ENCODE measurements at regions not wholly inside any gene's neighbourhood (a gene's known extent, or its start where the extent isn't known, plus 50 kb on each side); places are given as distances from the start of the nearest gene placed in this dataset.
"Not testable (repeated sequence)": the region's sequence is repeated elsewhere in the genome, so short reads cannot be mapped to it uniquely, and the experiment has no call there.

DNA sequence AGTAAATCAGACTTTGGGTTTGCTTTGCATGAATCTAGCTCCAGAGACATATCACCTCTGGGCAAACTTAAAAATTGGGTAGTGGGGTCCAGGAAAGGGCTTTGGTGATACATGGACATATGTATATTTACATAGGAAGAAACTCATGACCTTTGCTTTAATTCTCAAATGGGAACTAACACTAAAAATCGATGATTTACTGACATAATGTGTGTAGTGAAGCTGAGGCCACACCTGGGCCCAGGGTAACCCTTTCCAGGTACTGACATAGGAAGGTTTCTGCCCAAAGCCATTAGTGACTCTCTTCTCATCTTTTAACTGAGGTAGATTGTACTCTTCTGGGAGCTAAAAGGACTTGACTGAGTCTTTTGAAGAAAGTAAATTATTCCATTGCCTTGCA, 411.2 kb upstream of the TBL1XR1 start:
- DNase-seq = no peak

DNA sequence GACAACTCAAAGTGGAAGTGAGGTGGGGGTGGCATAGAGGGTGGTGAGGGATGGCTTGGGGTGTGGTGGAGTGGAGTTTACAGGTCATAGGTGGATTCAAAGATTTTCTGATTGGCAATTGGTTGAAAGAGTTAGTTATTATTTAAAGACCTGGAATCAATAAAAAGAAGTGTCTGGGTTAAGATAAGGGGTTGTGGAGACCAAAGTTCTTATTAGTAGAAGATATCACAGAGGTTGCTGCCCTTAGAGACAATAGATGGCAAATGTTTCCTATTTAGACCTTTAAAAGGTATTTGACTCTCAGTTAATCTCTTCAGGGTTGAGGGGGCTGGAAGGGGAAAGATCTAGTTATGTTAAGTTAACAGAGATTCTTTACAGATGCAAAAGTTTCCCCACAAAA, 412.3 kb upstream of the TBL1XR1 start:
- DNase-seq = no peak

DNA sequence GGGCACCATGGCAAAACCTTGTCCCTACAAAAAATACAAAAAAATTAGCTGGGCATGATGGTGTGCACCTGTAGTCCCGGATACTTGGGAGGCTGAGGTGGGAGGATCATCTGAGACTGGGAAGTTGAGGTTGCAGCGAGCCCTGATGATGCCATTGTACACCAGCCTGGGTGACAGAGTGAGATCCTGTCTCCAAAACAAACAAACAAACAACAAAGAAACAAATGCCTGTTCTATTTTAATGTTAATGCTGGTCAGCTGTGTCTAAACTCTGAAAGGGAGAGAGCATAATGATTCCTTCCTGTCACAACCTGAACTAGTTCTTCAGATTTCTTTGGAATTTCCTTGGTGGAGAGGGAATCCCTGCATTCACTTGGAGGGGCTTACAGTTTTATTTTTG, 413.0 kb upstream of the TBL1XR1 start:
- DNase-seq = no peak

DNA sequence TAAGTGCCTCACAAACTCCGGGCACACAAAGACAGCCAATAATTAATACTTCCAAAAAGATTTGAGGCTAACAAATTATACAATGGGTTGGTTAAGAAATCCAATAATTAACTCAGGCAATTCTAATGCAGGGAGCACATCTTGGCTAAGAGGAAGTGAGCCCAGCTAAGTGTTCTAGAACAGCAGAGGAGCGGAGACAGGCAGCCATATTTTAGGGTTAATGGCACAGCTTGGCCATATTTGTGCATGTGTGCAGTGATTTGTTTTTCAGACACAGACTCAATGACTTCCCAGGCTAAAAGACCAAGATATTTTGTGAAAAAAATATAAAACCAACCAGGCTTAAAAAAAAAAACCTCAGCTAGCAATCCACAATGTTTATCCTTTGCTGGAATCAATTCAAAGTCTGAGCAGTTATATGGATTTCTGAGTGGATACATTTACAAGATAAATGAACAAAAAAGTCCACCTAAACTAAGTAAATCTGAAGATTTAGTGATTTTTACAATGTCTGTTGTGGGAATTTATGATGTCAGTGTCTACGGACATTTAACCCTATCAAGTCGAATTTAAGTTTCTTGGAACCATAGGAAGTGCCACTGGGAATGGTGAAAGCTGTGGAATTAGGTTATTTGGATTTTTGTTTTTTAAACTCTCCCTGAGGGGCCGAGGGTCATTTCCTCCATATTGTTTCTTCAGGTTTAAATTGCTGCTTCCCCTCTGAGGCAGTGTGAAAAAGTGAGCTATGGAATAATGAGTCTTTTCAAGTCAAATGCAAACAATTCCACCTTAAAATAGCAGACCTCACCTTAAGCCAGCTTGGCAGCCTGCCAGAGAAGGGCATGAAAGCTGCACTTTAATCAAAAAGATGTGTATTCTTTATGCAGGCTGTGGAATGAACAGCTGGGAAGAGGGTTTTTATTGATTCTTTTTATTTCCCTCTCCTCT, 413.7 kb upstream of the TBL1XR1 start:
- no peak for DNase-seq

DNA sequence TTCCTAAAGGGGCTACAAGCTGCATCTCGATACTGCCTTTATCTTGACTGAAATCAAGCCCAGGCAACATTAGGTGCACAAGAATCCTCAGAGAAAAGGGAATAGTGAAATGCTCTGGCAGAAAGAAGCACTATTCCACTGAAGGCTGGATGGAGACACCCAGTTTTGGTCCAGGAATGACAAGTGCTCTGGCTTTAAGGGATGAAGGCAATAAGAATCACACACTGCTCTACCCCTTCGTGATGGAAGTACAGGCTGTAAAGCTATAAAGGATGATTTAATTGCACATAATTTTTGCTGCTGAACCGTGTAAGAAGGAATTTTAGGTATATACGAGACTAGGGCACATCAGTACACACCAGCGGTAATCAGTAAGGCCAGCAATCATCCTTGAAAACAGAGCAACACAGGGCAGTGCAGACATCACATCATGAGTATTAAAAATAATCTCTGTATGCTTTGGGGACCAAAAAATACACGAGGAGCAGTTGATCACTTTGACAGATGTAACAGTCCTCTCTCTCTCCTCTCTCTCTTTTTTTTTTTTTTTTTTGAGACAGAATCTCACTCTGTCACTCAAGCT, 414.6 kb upstream of the TBL1XR1 start:
- no peak for DNase-seq

DNA sequence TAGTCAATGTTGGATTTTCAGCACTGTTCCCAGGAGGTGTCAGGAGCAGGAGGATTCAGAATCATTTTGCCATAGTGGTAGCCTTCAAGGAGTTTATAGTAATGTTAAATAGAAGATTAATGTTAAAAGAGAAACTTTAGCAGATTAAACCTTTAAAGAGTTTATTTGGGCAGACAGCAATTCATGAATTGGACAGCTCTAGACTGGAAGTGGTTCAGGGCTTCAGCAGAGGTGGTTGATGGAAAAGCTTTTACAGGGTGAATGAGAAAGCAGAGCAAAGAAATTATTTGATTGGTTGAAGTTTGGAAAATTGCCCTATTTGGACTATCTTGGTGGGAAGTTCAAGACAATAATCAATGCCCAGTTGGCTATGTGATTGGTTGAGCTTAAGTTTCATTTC, 416.6 kb upstream of the TBL1XR1 start:
- DNase-seq = no peak

DNA sequence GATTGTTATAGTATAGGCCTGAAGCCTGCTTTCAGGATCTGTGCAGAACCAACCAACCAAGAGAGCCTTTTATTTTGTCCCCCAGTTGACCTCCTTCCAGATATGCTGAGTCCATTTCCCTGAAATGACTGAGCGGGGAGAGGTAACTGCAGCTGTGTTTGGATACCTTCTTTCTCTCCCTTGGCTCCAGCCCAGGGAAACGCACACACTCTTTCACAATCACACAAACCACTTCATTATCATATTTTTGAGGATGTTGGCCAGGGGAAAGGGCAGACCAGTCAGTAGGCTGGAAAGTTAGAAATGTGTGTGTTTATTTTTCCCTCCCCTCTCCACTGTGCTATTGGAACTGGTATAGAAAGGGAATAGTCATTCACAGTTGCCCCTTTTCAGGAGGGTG, 417.7 kb upstream of the TBL1XR1 start:
- DNase-seq = no peak

DNA sequence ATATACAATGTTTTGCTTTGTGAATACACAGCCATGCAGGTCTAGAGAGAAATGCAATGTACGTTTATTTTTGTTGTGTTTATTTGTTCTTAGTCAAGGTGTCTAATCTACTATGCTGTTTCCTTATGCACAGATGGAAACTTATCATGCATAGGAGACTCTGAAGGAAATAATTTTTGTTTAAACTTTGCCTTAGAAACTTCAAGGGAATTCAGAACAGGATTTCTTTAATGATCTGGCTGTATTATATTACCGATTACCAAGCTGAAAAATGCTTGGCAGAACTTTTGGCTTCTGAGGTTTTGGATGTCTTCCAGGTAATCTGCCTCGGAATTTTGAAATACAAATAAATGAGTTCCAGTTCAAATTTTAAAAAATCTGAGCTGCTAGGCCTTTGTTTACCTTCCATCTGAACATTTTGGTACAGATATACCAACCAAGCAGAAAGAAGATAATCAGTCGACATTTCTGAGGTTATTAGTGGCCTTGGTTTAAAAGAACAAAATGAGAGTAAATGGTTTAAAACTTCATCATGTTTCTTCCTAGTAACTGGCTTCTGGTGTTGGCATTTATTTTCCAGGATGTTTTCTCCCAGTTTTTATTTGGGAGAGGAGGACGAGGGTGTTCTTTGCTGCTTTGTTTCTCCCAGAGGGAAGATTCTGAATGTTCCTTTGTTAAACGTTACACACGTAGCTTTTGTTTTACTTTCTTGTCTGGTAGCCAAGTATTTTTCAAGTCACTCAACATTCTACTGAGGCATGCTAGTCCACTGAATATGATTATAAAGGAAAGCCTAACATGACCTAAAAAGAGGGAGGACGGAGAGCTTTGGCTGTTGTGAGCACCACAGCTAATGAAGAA, 421.8 kb upstream of the TBL1XR1 start:
- DNase-seq = no peak

DNA sequence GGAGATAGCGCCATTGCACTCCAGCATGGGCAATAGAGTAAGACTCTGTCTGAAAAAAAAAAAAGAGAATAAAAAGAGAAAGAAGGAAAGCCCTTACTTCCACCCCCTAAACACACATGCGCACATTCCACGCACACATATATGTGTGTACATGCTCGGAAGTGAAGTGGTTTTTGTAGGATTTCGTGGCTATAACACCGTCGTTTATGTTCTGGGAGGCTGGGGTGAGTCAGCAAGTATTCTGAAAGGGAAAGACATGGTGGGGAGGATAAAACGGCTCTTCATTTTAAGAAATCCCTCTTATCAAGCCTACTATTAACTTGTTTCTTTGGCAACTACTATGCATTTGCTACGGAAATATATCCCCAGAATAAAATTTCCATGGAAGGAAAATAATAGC, 422.8 kb upstream of the TBL1XR1 start:
- no peak for DNase-seq

DNA sequence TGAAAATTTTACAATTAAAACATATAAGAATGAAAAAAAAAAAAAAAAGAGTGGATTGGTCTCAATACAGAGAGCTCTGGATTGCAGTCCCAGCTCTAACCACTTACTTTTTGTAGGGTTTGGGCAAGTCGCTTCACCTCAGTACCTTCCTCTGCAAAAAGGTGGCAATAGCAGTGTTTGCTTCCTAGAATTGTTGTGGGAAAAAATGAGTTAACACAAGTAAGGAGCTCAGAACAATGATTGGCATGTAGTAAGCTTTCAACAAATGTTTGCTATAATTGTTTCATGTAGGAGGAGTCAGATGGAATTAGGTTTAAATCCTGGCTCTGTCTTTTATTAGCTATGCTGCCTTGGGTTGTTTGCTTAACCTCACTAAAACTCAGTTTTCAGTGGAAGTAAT, 425.2 kb upstream of the TBL1XR1 start:
- DNase-seq = no peak

DNA sequence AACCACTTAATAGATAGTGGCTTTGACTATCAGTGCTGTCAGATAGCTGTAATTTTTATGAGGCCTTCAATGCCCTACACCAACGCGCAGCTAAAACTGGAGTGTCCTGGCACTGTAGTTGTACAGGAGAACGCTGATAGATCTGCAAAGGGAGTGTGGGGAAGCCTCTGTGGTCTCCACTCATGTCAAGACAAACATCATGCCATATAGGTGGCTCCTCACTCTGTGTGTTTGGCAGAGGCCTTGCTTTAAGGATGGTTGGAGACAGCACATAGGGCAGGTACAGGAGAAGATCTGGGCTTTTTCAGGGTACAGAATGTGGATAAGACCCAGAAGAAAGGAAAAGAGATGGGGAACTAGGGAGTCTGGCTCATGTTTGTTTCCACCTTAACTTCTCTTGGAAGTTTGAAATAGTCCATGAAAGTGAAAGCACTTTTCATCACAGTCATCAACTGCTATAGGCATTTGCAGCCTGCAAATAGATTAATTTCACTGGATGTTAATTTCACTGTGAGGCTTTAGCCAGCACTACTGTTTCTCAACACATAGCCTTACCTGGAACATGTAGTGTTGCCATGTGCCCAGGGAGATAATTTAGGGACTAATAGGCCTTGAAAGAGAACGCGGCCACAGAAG, 425.8 kb upstream of the TBL1XR1 start:
- DNase-seq = no peak

DNA sequence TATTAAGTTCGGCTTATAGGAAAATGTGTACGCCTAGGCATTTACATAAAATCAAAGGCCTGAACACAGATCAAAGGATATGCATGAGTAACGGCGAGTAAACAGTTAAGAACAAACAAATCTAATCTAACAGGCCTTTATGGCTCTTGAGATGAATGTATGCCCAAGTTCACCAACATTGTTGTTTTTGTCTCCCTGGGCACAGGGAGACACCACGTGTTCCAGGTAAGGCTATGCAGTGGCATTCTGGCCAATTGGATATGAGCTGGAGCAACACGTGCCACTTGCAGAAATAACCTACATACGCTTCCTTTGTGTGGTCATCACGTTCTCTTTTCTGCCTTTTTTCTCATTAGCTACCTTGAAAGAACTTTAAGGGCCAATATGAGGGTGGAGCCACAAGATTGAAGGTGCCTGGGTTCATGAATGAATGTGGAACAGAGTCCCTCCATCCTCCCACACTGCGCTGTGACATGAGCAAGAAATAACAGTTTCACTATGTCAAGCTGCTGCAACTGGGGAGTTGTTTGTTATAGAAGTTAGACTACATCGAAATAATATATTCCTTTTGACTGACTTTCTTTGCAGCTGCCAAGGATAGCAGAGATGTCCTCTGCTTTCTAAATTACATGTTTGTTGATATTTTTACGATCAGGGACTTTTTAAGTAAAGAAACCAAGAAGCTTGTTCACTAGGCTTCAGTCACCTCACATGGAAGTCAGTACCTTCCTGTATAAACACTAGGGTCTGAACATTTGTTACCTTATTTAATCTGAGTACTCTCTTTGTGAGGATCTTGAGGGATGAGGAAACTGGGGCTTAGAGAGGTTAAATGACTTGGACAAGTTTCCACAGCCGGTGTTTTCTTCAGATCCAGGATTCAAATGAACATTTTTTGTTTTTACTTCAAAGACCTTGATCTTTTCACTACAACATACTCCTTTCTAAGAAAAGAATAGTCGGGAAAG, 427.5 kb upstream of the TBL1XR1 start:
- no peak for DNase-seq

DNA sequence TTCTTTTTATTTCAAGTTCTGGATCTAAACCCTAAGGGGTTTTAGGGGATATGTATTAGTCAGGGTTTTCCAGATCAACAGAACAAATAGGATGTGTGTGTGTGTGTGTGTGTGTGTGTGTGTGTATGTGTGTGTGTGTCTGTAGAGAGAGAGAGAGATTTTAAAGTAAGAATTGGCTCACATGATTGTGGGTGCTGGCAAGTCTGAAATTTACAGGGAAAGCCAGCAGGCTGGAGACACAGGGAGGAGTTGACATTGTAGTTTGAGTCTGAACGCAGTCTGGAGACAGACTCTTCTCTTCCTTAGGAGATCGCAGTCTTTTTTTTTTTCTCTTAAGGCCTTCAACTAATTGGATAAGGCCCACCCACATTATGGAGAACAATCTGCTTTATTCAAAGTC, 428.8 kb upstream of the TBL1XR1 start:
- no peak for DNase-seq

DNA sequence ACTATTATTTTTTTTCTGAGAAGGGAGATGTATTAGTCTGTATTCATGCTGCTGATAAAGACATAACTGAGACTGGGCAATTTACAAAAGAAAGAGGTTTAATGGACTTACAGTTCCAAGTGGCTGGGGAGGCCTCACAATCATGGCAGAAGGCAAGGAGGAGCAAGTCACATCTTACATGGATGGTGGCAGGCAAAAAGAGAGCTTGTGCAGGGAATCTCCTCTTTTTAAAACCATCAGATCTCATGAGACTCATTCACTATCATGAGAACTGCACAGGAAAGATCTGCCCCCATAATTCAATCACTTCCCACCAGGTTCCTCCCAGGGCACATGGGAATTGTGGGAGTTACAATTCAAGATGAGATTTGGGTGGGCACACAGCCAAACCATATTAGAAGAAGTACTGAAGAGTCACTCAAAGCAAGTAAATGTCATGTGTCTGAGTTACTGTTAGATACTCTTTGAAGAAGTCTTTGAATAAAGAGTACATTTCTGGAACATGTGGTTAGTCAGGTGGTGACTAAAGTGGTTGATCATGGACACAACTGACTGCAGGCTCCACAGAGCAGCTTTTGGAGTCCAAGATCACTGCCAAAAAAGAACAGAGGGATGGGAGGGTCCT, 430.9 kb upstream of the TBL1XR1 start:
- not testable (repeated sequence) for DNase-seq

DNA sequence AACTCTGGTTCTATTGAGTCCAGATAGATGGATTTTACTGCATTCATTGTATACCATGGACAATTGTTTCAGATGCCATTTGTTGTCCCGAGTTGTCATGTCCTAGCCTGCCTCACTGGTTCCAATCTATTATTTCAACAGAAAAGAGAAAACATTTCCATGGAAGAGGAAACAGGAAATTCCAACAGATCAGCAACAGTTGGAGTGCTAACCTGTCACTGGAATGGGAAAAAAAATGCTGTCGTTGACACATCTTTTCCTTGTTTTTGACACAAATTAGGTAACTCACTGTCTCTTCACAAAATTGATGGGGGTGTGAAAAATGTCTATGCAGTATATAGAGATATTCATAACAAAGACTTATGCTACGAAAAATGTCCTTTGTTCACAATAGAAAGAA, 432.0 kb upstream of the TBL1XR1 start:
- DNase-seq = no peak

DNA sequence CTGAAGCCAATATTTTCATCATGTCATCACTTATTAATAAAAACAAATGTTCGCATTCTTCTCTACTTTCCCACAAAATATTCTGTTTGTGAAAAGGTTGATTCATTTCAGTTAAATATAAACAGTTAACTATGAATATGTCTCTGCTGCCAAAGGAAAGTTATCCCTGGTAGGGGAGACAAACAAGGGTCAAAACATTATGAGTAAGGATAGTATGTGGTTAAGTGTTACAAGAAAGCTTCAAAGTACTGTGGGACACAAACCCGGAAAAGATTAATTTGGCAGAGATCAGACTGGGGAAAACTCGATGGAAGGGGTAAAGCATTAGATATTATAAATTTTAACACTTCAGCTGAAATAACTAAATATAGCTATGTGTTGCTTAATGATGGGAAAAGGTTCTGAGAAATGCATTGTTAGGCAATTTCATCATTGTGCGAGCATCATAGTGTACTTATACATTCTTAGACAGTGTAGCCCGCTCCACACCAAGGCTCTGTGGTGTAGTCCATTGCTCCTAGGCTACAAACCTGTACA, 436.5 kb upstream of the TBL1XR1 start:
- no peak for DNase-seq

DNA sequence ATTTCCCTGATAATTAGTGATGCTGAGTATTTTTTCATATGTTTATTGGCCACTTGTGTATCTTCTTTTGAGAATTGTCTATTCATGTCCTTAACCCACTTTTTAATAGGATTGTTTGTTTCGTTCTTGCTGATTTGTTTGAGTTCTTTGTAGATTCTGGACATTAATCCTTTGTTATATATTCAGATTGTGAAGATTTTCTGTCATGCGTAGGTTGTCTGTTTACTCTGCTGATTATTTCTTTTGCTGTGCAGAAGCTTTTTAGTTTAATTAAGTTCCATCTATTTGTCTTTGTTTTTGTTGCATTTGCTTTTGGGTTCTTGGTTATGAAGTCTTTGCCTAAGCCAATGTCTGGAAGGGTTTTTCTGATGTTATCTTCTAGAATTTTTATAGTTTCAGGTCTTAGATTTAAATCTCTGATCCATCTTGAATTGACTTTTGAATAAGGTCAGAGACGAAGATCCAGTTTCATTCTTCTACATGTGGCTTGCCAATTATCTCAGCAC, 438.4 kb upstream of the TBL1XR1 start:
- not testable (repeated sequence) for DNase-seq

DNA sequence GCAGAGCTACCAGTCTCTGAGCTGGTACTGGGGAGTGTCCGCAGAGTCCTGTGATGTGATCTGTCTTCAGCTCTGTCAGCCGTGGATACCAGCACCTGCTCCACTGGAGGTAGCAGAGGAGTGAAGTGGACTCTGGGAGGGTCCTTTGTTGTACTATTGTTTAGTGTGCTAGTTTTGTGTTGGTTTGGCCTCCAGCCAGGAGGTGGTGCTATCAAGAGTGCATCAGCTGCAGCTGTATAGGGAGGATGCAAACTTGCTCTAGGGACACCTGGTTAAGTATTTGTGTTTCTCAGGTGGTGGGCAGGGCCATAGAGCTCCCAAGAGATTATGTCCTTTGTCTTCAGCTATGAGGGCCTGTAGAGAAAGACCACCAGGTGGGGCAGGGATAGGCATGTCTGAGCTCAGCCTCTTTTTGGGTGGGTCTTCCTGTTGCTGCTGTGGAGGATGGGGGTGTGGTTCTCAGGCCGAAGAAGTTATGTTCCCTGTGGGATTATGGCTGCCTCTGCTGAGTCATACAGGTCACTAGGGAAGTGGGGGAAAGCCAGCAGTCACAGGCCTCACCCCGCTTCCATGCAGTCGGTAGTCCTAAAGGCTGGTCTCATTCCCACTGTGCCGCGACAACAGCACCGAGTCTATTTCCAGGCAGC, 443.2 kb upstream of the TBL1XR1 start:
- no peak for DNase-seq

DNA sequence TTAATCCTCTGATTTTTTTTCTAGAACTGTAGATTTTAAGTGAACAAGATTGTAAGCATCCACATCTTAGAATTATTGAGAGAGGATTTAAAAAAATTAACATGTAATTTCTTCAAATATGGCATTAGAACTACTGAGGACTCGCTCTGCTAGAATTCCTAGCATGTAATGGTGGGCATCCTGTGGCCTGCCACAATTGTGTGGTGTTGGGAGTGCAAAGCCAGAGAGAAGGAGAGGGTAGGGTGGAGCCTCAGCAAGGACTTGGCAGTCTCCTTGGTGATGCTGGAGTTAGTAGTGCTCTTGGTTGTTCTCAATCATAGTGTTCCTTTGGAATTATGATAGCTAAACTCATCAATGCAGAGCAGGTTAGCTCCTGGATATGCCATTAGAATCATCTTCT, 443.9 kb upstream of the TBL1XR1 start:
- no peak for DNase-seq
